ENCODE measurements at regions not wholly inside any gene's neighbourhood (a gene's known extent, or its start where the extent isn't known, plus 50 kb on each side); places are given as distances from the start of the nearest gene placed in this dataset.

- TF ChIP-seq PRDM4 (tag by site-specific recombination; IDR thresholded peaks at IDR 0.05) (no peak), ZNF48 (tag by site-specific recombination; IDR thresholded peaks at IDR 0.05) (no peak), ZNF398 (tag by site-specific recombination; IDR thresholded peaks at IDR 0.05) (peak; percentile 35; the same call in 1 of the 2 replicates), ZNF645 (tag by site-specific recombination; IDR thresholded peaks at IDR 0.05) (no peak), ZNF2 (tag by site-specific recombination; IDR thresholded peaks at IDR 0.05) (no peak), ZNF146 (tag by site-specific recombination; IDR thresholded peaks at IDR 0.05) (no peak), KLF7 (tag by site-specific recombination; IDR thresholded peaks at IDR 0.05; ENCODE audit: borderline replicate concordance) (no peak), ZNF776 (tag by site-specific recombination; IDR thresholded peaks at IDR 0.05; ENCODE audit: borderline replicate concordance) (0 out of 2 replicates have a peak, but pooled peaks have one; percentile 48), ZNF449 (tag by site-specific recombination; IDR thresholded peaks at IDR 0.05) (no peak), ZNF501 (tag by site-specific recombination; IDR thresholded peaks at IDR 0.05) (no peak), HIC1 (tag by site-specific recombination; IDR thresholded peaks at IDR 0.05) (no peak), ZNF214 (tag by site-specific recombination; IDR thresholded peaks at IDR 0.05; ENCODE audit: borderline replicate concordance) (no peak), ZNF621 (tag by site-specific recombination; IDR thresholded peaks at IDR 0.05) (no peak)
These were observed 150.0 kb upstream of the GDNF start (continued) for GRCh38 chr5:37989884-37990283.

- ChIA-PET POLR2A (no interaction called here), CTCF (interaction anchor here (0.7 kb wide), 3 partner anchors 265 to 1119 kb away, joined by 3 to 4 read pairs (median 3); no protein-coding TSS in a partner anchor)
- Histone ChIP-seq H3K36me3 (ENCODE audit: control insufficient read depth in 2 of 2, insufficient read depth in 1 of 2, low read length in 2 of 2) (no peaks in the 10 kb centered on the region), H3K4me3 (ENCODE audit: low read depth, low read length) (no peak overlapping the region), H3K27ac (ENCODE audit: extremely low read depth, low read depth, low read length) (no peak overlapping the region), H3K4me1 (ENCODE audit: control insufficient read depth, insufficient read depth, low read length) (no peaks in the 10 kb centered on the region), H3K9me3 (ENCODE audit: control insufficient read depth, insufficient read depth, low read depth, low read length) (no peaks in the 10 kb centered on the region; the same call in 1 of the 2 replicates)
- TF ChIP-seq ZSCAN4 (tag by site-specific recombination; IDR thresholded peaks at IDR 0.05) (no peak), ZNF660 (tag by site-specific recombination; IDR thresholded peaks at IDR 0.05) (no peak), ZNF610 (tag by site-specific recombination; IDR thresholded peaks at IDR 0.05; ENCODE audit: borderline replicate concordance) (no peak), ZNF776 (tag by site-specific recombination; IDR thresholded peaks at IDR 0.05; ENCODE audit: borderline replicate concordance) (no peak), ZNF544 (tag by site-specific recombination; IDR thresholded peaks at IDR 0.05) (no peak), ZEB2 (tag by site-specific recombination; IDR thresholded peaks at IDR 0.05) (no peak), ZNF248 (tag by site-specific recombination; IDR thresholded peaks at IDR 0.05) (no peak), ZNF707 (tag by site-specific recombination; IDR thresholded peaks at IDR 0.05) (no peak), ZNF426 (tag by site-specific recombination; IDR thresholded peaks at IDR 0.05) (no peak)
These were observed 148.7 kb upstream of the GDNF start for GRCh38 chr5:37988454-37989046.

Measured in HEK293 (cell line).